A549 (cell line): ENCODE measurements at regions not wholly inside any gene's neighbourhood (a gene's known extent, or its start where the extent isn't known, plus 50 kb on each side); places are given as distances from the start of the nearest gene placed in this dataset.

Source experiments
- NFE2L2 ChIP-seq: fragments of 150-350 bp; conservative IDR thresholded peaks from 2 replicates; pipeline ENCODE4 v1.6.1; 2014; ENCODE audit warnings: low read length
- POLR2A ChIP-seq: IDR thresholded peaks from 2 replicates; pipeline ENCODE4 v1.6.1; 2012; ENCODE audit warnings: mild to moderate bottlenecking, low read length
- TF ChIP-seq, protein P1 (sequence below): fragments of >200 bp; sonication (Bioruptor Twin); formaldehyde crosslinking; IDR thresholded peaks from 3 replicates; pipeline ENCODE4 v1.5.1; 2016

DNA sequence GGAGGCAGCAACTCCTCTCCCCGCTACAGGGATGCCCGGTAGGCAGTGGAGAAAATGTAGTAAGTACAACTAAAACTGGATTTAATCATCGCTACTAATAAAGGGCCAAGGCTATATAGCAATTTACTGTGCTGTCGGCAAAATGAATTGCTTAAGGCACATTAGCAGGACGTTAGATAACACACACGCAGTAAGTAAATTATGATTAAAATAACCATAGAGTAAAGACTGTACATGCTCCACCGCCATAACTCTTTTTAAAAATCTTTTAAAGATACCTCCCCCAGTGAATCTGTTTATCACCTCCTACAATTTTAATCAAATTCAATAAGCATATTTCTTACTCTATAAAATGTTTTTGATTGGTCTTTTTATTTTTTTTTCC is 371.4 kb upstream of the MGMT start:
- TF ChIP-seq, protein P1, sequence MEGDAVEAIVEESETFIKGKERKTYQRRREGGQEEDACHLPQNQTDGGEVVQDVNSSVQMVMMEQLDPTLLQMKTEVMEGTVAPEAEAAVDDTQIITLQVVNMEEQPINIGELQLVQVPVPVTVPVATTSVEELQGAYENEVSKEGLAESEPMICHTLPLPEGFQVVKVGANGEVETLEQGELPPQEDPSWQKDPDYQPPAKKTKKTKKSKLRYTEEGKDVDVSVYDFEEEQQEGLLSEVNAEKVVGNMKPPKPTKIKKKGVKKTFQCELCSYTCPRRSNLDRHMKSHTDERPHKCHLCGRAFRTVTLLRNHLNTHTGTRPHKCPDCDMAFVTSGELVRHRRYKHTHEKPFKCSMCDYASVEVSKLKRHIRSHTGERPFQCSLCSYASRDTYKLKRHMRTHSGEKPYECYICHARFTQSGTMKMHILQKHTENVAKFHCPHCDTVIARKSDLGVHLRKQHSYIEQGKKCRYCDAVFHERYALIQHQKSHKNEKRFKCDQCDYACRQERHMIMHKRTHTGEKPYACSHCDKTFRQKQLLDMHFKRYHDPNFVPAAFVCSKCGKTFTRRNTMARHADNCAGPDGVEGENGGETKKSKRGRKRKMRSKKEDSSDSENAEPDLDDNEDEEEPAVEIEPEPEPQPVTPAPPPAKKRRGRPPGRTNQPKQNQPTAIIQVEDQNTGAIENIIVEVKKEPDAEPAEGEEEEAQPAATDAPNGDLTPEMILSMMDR = no peak
- no peak for TF ChIP-seq NFE2L2
- no peak for TF ChIP-seq POLR2A
